22Rv1 (cell line): ENCODE measurements at regions not wholly inside any gene's neighbourhood (a gene's known extent, or its start where the extent isn't known, plus 50 kb on each side); places are given as distances from the start of the nearest gene placed in this dataset.

ENCODE experiments used
- CTCF ChIP-seq: fragments of 450-650 bp; IDR thresholded peaks from 2 replicates; pipeline ENCODE4 v1.5.1; 2017; ENCODE audit warnings: mild to moderate bottlenecking
- ZFX ChIP-seq: fragments of 450-650 bp; IDR thresholded peaks from 2 replicates; pipeline ENCODE4 v1.6.1; 2017; ENCODE audit warnings: antibody characterized with exemption, borderline replicate concordance

- no peak for TF ChIP-seq CTCF
- no peak for TF ChIP-seq ZFX
These were observed 64.9 kb upstream of the RBMS3 start for GRCh38 chr3:29215948-29216347.
